Amniotic epithelial cell (primary cell): ENCODE measurements at regions not wholly inside any gene's neighbourhood (a gene's known extent, or its start where the extent isn't known, plus 50 kb on each side); places are given as distances from the start of the nearest gene placed in this dataset.
A peak's percentile ranks its signal among the peaks of the same experiment; 100 is the strongest.
"Not testable (repeated sequence)": the region's sequence is repeated elsewhere in the genome, so short reads cannot be mapped to it uniquely, and the experiment has no call there.

Source experiments
- DNase-seq: peaks from one replicate; pipeline ENCODE4 v3.0.0-alpha.2; 2010; ENCODE audit warnings: low read depth

DNA sequence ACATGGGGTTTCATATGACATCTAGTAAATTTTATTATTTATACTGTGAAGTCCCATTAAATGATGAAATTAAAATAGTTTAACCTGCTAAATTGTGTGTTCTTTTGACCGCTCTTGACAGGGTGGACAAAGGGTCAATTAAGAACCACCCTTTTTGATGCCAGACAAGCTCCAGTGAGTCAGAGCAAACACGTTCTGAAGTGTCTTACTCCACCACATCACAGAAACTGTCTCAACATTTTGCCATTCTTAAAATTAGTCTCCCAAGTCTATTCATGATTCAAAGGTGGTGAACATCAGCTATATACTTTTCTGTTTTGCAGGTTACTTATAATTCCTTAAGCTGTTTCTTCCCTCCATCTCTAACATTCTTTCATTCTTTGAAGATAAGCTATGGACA lies 142.1 kb downstream of the SPATA31A6 start:
- not testable (repeated sequence) for DNase-seq

DNA sequence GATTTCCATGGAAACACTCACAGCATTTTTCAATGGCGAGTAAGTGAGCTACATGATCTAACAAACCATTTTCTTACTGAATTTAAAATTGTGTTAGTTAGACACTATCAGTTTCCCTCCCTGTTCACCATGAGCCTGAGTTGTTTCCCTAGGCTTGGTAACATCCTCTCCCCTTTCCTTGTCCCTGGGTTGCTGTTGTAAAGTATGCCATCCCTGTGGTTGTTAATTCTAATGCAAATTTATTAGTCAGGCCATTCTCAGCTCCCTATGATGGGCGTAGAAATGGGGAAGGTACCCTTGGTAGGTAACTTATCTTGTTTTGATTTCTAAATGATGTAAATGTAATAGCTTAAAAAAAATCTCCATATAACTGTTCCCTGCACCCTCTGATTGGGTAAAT lies 143.0 kb downstream of the SPATA31A6 start:
- DNase-seq = not testable (repeated sequence)

DNA sequence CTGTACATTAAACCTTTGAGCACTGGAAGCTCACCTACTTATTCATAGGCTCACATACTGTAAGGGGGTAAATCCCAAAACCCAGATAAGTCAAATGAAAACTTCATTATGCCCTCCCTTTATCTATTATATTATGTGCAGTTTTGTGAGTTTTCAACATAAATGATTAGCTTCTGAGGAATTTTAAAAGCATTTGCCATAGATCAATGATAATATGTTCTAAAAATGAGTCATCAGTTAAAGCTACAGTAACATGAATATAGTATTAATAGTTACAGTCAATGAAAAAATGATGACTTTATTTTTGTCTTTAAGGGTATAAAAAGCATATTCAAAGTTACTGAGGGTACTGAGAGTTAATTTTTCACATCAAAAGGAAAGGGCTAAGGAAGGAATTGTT lies 151.9 kb downstream of the SPATA31A6 start:
- DNase-seq = not testable (repeated sequence)

DNA sequence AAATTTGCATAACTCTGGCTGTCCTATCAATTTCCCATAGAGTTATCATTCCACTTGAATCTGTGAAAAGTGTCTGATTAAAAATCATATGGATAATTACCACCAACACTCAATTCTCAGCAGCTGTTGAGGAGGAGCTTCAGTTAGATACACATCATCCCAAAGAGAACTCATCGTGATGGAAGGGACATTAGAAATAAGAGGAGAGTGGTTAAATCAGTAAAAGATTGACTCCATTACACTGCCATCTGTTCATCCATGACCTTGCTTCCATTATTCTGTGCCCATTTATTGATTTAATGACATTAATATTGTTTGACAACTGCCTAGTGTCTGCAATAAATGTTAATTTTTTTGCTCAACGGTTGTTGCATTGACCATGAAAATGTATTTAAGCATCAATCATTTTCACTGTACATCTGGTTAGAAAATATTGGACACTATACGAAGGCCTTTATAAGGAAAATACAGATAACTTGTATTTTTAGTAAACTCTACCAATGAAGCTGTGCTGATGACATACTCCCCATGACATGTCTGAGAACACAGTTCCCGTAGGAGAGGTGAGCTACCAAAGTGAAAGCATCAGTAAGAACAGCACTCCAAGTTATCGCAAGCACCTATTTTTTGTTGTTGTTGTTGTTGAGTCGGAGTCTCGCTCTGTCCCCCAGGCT lies 152.7 kb downstream of the SPATA31A6 start:
- not testable (repeated sequence) for DNase-seq

DNA sequence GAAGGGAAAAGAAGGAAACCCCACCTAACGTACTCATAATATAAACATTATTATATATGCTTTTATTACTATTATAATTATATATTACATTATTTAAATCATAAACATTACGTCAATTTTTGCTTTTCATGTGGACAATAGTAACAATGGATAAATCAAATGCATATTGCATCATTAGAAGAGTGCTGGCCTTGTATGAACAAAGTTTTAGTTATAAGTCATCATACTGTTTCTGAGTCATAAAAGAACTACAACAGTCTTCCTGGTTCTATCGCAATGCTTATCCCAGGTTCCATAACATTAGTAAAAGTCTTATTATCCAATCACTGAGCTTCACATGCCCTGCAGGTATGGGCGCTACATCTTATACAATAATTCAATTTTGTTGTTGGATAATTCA lies 154.8 kb downstream of the SPATA31A6 start:
- DNase-seq = peak; percentile 64

DNA sequence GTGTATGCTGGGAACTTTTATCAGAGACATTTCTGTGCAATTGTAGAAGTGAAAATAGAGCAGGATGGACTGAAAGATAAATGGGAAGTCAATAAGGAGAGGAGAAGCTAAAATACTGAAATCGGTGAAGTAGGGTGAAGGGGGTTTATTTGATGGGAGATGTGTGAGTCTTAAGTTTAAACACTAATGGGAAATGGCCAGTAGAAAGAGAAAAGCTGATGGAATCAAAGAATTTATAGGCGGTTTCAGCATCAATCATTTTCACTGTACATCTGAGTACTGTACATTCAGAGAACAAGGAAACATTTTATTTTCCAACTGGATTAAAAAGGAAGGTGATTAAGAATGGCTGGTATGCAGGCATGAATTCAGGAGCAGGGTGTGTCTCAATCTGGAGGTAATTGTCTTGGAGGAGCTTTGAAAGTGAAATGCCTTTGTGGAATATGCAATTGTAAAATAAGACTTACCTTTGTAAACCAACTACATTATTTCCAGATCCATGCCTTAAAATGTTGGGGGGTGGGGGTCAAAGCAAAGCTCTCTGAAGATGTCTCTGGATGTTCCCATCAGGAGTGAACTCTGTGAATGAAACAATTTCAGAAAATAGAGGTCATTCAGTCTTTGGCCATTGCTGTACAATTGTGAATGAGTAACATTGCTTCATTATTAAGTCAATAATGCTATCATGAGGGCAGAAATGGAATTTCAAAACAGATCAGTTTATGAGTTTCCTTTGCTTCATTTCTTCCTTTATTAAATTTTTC lies 156.4 kb downstream of the SPATA31A6 start:
- DNase-seq = not testable (repeated sequence)

DNA sequence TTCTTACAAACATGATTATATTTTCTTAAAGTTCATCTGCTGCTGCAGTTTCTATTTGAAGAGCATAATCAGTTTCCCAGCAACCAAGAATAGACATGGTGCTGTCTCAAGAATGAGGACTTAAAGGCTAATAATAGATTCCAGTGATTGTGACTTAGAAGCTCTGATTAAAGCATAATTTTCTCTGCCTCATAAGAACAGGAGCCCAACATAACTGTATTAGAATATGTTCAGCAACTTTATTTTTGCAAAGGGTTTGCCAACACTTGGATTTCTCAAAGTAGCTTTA lies 156.9 kb downstream of the SPATA31A6 start:
- DNase-seq = not testable (repeated sequence)

DNA sequence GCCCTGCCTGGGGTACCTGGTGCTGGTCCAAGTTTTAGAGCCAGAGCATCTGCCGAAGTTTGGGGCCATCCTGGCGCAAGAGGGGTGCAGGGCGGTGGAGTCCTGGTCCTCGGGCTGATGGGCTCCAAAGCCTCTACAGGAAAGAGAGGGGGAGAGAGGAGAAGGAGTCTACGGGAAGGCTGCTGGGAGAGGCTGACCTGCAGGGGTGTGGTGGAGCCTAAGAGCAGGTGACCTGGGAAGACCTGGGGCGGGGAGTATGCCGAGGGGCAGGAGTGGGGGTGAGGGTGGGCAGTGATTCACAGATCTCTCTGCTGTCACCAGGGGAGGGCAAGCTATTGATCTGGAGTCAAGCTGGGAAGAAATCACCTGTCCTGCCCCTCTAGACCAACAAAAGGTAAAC lies 158.4 kb downstream of the SPATA31A6 start:
- DNase-seq = not testable (repeated sequence)

DNA sequence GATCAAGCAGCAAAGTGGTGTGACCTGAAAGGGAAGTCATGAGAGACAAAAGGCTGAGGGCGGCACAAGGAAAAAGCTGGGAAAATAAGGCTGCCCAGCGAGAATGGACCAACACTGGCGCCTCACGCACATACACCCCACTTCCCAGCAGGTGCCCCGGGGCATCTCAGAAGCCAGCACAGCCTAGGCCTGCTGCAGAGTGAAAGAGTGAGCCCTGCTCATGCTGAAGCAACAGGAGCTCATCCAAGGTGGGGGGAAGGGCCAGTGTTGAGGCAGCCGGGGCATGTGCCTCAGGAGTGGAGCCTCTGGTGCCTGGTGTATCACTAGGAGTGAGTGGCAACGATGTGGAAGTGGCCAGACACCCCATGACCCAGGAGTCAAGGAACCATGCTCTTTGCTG lies 158.8 kb downstream of the SPATA31A6 start:
- DNase-seq = not testable (repeated sequence)

DNA sequence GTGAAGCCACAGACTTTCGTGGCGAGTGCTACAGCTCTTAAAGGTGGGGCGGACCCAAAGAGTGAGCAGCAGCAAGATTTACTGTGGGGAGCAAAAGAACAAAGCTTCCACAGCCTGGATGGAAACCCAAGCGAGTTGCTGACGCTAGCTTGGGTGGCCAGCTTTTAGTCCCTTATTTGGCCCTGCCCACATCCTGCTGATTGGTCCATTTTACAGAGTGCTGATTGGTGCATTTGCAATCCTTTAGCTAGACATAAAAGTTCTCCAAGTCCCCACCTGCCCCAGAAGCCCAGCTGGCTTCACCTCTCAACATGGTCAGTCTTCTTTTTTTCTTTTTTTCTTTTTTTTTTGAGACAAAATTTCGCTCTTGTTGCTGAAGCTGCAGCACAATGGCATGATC lies 161.0 kb downstream of the SPATA31A6 start:
- DNase-seq = not testable (repeated sequence)

DNA sequence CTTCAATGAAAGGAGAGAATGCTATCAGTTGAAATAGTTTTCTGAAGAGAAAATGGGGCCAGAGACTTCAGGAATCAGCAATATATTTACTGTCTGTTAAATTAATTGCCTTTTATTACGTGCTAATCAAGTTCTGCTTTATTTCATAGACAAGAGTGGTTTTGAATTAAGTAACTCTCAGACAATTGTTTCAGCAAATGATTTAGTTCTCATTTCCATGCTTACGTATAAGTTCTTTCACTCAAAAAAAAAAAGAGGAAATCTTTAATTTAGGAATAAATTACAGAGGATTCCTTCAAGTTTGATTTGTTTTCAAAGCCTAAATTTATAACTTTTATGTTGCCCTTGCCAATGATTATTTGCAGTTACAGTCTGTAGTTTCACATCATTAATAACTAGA lies 163.5 kb downstream of the SPATA31A6 start:
- DNase-seq = not testable (repeated sequence)

DNA sequence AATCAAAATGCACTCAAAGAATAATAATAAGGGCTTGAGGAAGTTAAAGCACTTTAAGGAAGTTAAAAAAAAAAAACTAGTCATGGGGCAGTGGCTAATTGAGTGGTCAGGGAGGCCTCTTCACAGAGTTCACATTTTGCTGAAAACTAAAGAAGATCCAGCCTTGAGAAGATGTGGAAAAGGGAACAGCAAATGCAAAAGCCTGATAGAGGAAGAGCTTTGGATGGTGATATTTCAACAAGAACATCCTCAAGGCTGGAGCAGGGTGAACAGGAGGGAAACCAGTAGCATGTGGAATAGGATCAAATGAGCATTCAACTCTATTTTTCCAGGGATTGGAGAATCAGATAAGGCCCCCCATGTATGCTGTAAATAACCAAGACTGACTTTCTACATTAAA lies 165.7 kb downstream of the SPATA31A6 start:
- not testable (repeated sequence) for DNase-seq

DNA sequence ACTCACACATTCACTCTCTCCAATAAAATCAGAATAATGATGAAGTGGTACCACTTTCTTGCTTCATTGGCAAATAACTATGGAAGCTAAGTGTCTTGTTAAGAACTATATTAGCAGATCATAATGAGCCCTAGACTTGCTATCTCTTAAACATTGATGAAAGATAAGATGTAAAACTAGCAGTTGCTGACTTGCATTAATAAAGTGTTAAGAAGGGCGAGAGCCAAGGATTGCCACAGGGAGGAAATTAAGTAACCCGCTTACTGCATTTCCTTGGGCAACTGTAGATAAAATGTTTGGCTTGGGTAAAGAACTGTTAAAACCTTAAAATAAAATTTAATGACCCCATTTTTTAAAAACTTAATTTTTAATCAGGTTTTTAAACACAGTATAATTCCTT lies 167.0 kb downstream of the SPATA31A6 start:
- DNase-seq = not testable (repeated sequence)

DNA sequence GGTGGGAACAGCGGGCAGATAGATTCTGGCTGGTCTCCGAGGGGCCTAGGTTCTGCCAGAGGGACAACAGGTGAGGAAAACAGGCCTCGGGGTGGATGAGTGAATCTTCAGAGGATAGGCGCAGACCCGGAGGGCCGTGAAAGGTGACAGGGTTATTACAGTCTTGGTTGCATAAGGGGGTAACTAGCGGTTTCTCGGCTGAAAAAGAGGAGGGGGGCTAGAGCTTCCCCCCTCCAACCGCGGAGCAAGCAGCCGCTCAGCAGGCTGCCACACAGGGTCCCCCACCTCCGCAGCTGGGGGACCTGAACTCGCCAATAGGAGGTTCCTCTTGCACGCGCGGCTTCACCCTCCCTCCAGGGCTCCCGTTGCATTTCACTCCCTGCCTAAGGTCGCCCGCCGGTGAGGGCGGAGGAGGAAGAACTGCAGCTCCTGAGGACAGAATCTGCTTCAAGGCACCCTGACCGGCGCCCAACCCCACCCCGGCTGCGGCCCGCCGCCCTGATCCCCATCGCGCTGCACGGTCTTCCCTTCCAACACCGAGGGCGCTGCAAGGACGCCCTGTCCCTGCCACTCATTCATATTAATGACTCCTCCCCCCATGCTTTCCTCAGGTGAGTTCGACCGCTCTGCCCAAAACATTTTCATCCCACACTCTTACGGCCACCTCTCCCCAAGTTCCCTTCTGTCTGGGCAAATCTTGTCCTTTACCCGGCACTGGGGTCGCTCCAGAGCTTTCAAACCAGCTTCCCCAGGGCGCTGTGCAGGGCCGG lies 174.3 kb downstream of the SPATA31A6 start:
- DNase-seq = not testable (repeated sequence)

DNA sequence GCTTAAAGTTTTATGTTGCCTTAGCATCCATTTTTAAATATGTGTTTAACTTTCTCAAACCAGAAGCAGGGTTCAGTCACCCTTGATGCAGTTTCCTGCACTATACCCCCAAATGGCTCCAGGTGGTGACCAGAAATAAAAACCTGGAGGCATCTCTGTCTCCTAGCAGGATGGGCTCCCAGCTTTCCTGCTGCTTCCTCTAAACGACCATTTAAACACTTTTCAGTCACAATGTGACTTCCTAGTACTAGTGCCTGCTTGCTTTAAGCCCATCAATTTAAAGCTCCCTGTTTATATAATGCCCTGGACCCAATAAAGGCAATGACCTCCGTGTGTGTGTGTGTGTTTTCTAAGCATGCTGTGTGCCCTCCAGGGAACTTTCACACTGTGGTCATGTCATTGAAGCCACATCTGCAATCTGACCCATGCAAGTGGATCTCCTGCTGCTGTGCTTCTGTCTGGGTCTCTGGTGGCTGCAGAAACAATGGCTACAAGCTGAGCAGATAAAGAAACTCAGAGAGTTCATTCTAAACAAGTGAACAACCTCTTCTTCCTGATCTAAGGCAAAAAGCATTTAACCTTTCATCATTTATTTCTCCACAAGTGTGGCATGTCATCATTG lies 175.3 kb downstream of the SPATA31A6 start:
- DNase-seq = not testable (repeated sequence)

DNA sequence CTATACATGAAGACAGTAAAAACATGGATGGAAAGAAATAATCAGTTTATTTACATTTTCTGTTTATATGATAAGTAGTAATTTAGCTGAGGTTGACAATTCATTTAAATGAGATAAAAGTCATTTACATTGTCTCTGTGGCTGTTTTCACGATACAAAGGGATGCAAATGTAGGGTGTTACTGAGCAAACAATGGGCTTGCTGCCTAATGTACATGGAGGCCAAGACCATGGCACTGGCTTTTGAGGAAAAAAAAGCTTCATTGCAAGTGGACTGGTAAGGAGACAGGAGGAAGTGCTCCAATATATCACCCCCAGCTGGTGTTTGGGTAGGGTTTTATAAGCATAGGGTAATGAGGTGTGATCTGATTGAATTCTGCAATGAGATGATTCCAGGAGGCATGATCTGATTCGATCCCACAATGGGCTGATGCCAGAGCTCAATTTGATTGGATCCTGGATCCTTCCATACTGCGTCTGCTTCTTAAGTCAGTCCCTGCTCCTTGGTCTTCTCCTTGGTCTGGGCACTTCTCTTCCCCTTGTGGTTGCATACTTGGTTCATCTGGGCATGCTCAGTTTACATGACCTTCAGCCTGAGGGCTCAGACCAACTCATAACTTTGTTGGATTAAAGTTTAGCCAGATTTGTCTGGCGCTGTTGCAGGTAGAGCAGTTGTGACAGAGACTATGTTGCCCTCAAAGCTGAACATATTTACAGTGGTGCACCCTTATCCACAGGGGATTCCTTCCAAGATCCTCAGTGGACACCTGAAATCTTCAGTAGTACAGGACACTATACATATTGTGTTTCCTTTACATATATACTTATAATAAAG lies 181.2 kb downstream of the SPATA31A6 start:
- not testable (repeated sequence) for DNase-seq

DNA sequence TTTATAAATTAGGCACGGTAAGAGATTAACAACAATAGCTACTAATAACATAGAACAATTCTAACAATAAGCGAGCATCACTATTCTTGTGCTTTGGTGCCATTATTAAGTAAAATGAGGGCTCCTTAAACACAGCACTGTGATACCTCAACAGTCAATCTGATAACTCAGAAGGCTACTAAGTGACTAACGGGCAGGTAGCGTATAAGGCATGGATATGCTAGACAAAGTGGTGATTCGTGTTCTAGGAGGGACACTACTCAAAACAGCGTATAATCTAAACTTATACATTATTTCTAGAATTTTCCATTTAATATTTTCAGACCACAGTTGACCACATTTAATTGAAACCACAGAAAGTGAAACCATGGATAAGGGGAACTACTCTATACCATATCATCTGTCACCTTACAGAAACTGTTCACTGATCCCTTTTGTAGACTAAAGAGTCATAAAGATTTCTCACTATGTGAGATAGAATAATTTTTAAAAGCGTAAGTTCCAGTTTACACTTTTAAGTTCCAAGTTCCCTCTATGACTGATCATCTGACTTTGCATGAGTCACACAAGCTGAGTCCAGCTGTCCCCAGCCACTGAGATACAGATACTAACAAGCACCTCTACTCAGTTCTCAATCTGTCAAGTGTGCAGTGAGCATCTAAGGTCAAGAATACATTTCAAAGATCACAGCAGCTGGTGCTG lies 181.9 kb downstream of the SPATA31A6 start:
- DNase-seq = not testable (repeated sequence)

DNA sequence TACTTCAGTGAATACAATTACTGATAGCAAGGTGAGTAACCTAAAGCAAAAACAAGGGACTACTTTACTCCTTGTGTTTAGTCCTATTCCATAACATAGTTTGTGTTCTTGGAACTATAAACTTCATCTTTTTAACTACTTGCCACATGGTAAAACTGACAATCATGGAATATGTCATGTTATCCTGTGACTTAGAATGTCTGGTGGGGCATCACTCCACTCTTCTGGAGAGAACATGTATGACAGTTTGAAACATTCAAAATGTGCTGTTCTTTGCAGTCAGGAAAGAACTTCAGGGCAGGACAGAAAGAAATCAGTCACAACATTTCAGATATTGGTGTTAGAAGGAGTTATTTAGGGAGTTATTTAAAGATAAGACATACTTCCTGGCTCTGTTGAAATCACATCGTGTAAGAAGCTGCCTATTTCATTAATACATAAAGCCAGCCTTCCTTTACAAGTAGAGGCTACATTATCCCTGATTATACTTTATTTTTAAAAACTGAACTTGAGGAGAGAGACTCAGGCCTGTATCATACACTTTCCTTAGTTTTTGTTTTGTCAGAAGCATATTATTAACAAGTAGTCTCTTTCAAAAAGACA lies 184.9 kb downstream of the SPATA31A6 start:
- peak; percentile 55 for DNase-seq

DNA sequence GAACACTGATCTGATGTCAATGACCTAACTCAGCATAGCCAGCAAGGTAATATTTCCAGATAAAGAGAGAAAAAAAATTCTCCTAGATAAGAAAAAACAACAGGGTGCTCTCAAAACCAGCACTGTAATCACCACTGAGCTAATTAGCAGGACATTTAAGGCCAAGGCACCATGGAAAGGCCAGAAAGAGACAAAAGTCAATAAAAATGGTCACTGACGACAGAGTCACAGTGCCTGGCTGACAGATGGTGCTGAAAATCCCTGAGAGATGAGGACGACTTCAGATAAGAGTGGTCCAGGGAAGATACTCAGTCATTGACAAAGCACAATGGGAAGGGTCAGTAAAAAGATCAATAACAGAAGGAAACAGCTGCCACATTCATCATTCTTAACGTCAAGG lies 186.7 kb downstream of the SPATA31A6 start:
- DNase-seq = not testable (repeated sequence)

DNA sequence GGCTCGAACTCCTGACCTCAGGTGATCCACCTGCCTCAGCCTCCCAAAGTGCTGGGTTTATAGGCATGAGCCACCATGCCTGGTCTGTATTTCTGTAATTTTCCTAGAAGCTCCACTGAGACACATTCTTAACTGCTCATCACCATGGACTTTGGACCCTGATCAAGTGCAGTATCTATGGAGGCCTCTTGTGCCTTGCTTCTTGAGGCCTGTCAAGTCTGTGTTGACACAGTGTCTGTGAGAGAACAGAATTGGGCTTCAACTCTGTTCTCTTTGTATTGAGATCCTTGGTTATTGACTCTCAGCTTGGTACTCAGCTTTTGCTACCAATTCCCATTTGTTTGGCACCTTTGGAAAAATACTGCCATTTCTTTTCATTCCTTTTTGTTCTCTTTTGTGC lies 188.0 kb downstream of the SPATA31A6 start:
- DNase-seq = not testable (repeated sequence)
